ENCODE measurements at regions not wholly inside any gene's neighbourhood (a gene's known extent, or its start where the extent isn't known, plus 50 kb on each side); places are given as distances from the start of the nearest gene placed in this dataset.

- no peaks in the 10 kb centered on the region for H3K27me3 Mint-ChIP-seq (ENCODE audit: low read depth)
- H3K4me3 Mint-ChIP-seq: no peak overlapping the region
- H3K36me3 Mint-ChIP-seq: no peaks in the 10 kb centered on the region
- no peak overlapping the region for H3K27ac Mint-ChIP-seq
- DNase-seq (ENCODE audit: low spot score in 2 of 2, unreplicated experiment in 2 of 2): no peak
- H3K9me3 Mint-ChIP-seq: no peaks in the 10 kb centered on the region
- H3K4me1 Mint-ChIP-seq: peaks cover 7% of the 10 kb centered on the region
- no peak for TF ChIP-seq CTCF (IDR thresholded peaks at IDR 0.05; ENCODE audit: unreplicated experiment)
Measured at GRCh38 chr21:27397578-27397977, 430.7 kb upstream of the ADAMTS5 start.

- Mint-ChIP-seq H3K36me3 (no peaks in the 10 kb centered on the region), H3K27me3 (ENCODE audit: low read depth) (no peaks in the 10 kb centered on the region), H3K4me1 (peaks cover 7% of the 10 kb centered on the region), H3K27ac (no peak overlapping the region), H3K4me3 (no peak overlapping the region), H3K9me3 (no peaks in the 10 kb centered on the region)
- DNase-seq (ENCODE audit: low spot score in 2 of 2, unreplicated experiment in 2 of 2): no peak
- TF ChIP-seq CTCF (IDR thresholded peaks at IDR 0.05; ENCODE audit: unreplicated experiment): no peak
Measured at GRCh38 chr21:27393726-27394125, 426.8 kb upstream of the ADAMTS5 start.

DNA sequence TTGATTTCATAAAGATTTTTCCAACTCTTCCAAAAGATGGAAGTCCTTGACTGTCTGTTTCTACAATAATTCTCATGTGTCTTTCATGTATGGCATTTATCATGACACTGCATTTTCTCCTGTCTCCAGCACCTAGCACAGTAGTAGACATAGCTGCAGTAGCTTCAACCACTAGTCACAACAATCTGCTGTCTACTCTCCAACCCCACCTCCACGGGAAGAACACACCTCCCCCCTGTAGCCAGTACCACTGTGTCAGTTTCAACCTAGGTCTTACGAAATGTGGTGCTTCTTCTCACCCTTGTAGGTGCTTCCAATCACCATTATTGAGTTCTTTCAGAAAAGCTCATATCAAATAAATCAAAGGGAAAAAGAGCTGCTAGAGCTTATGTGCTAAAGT lies 425.1 kb upstream of the ADAMTS5 start:
- Mint-ChIP-seq H3K27ac (no peak overlapping the region), H3K4me1 (peaks cover 7% of the 10 kb centered on the region), H3K4me3 (no peak overlapping the region), H3K27me3 (ENCODE audit: low read depth) (no peaks in the 10 kb centered on the region), H3K9me3 (no peaks in the 10 kb centered on the region), H3K36me3 (no peaks in the 10 kb centered on the region)
- no peak for DNase-seq (ENCODE audit: low spot score in 2 of 2, unreplicated experiment in 2 of 2)
- no peak for TF ChIP-seq CTCF (IDR thresholded peaks at IDR 0.05; ENCODE audit: unreplicated experiment)

- Mint-ChIP-seq H3K9me3 (peaks cover 9% of the 10 kb centered on the region), H3K4me3 (no peak overlapping the region), H3K27me3 (ENCODE audit: low read depth) (no peaks in the 10 kb centered on the region), H3K4me1 (peaks cover 5% of the 10 kb centered on the region), H3K36me3 (no peaks in the 10 kb centered on the region), H3K27ac (no peak overlapping the region)
- no peak for DNase-seq (ENCODE audit: low spot score in 2 of 2, unreplicated experiment in 2 of 2)
- no peak for TF ChIP-seq CTCF (IDR thresholded peaks at IDR 0.05; ENCODE audit: unreplicated experiment)
Measured at GRCh38 chr21:27390384-27390783, 423.5 kb upstream of the ADAMTS5 start.

DNA sequence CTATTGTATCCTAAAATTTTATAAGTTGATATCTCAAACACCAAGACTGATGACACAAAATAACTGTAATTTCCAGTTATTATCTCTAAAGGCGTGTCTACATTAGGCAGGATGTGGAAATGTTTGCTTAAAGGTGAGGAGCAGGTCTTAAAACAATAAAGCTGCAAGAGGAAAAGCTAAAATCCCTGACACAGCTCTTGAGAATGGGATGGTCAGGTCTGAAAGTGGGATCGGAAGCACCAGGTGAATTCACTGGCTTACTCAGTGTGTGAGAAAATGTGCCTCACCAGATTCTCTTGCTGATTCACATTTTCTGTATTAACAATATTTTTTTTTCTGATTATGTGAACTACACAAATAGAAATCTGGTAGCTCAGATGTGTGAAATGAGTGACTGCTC lies 421.9 kb upstream of the ADAMTS5 start:
- no peak overlapping the region for H3K4me3 Mint-ChIP-seq
- no peaks in the 10 kb centered on the region for H3K27me3 Mint-ChIP-seq (ENCODE audit: low read depth)
- peaks cover 10% of the 10 kb centered on the region for H3K9me3 Mint-ChIP-seq
- TF ChIP-seq CTCF (IDR thresholded peaks at IDR 0.05; ENCODE audit: unreplicated experiment): no peak
- H3K36me3 Mint-ChIP-seq: no peaks in the 10 kb centered on the region
- no peaks in the 10 kb centered on the region for H3K4me1 Mint-ChIP-seq
- DNase-seq (ENCODE audit: low spot score in 2 of 2, unreplicated experiment in 2 of 2): no peak
- no peak overlapping the region for H3K27ac Mint-ChIP-seq

DNA sequence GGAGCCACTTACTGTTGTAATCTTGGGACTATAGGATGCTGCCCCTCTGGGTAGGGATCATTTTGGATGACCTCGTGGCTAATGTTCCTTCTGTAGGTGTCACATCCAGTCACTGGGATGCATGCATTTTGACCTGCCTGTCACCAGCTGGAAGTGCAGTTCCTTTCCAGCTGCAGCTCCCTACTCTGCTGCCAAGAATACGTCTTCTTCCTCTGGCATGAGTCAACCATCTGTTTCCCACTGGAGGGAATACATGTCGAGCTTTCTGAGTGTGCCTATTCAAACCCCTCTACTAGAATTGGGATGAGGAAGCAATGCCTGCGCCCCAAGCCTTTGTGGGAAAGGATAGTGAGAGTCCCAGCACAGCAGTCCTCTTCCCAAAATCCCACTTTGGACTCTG lies 415.5 kb upstream of the ADAMTS5 start:
- peaks cover 14% of the 10 kb centered on the region for H3K9me3 Mint-ChIP-seq
- no peak overlapping the region for H3K27ac Mint-ChIP-seq
- no peaks in the 10 kb centered on the region for H3K36me3 Mint-ChIP-seq
- H3K27me3 Mint-ChIP-seq (ENCODE audit: low read depth): no peaks in the 10 kb centered on the region
- TF ChIP-seq CTCF (IDR thresholded peaks at IDR 0.05; ENCODE audit: unreplicated experiment): no peak
- no peaks in the 10 kb centered on the region for H3K4me1 Mint-ChIP-seq
- DNase-seq (ENCODE audit: low spot score in 2 of 2, unreplicated experiment in 2 of 2): no peak
- no peak overlapping the region for H3K4me3 Mint-ChIP-seq

Measured in mesothelial cell of epicardium (in vitro differentiated cells).